ENCODE measurements at regions not wholly inside any gene's neighbourhood (a gene's known extent, or its start where the extent isn't known, plus 50 kb on each side); places are given as distances from the start of the nearest gene placed in this dataset.
A peak's percentile ranks its signal among the peaks of the same experiment; 100 is the strongest.
"Not testable (repeated sequence)": the region's sequence is repeated elsewhere in the genome, so short reads cannot be mapped to it uniquely, and the experiment has no call there.

DNA sequence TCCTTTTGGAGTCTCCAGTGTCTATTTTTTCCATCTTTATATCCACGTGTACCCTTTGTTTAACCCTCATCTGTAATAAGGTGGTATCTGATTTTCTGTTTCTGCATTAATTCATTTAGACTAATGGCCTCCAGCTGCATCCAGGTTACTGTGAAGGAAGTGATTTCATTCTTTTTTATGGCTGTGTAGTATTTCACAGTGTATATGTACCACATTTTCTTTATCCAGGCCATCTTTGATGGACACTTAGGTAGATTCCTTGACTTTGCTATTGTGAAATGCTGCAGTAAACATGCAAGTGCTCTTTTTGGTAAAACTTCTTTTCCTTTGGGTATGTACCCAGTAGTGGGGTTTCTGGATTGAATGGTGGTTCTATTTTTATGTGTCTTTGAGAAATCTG is 128.0 kb upstream of the MTPN start:
- TF ChIP-seq CTCF (IDR thresholded peaks at IDR 0.05; ENCODE audit: low read depth, low read length), result no peak
- no peak for DNase-seq (ENCODE audit: extremely low read depth, low read depth)

- no peak for TF ChIP-seq CTCF (IDR thresholded peaks at IDR 0.05; ENCODE audit: low read depth, low read length)
- DNase-seq (ENCODE audit: extremely low read depth, low read depth), result no peak
Measured at GRCh38 chr7:136104269-136104603, 127.1 kb upstream of the MTPN start.

- no peak for DNase-seq (ENCODE audit: extremely low read depth, low read depth)
- TF ChIP-seq CTCF (IDR thresholded peaks at IDR 0.05; ENCODE audit: low read depth, low read length), result no peak
Measured at GRCh38 chr7:136103545-136104268, 126.5 kb upstream of the MTPN start.

- DNase-seq (ENCODE audit: extremely low read depth, low read depth), result no peak
- TF ChIP-seq CTCF (IDR thresholded peaks at IDR 0.05; ENCODE audit: low read depth, low read length), result no peak
Measured at GRCh38 chr7:136102881-136103280, 125.7 kb upstream of the MTPN start.

GRCh38 chr7:136092714-136093113 is 115.6 kb upstream of the MTPN start:
- DNase-seq (ENCODE audit: extremely low read depth, low read depth), result not testable (repeated sequence)

- no peak for TF ChIP-seq CTCF (IDR thresholded peaks at IDR 0.05; ENCODE audit: low read depth, low read length)
- no peak for DNase-seq (ENCODE audit: extremely low read depth, low read depth)
Measured at GRCh38 chr7:136087881-136088280, 110.7 kb upstream of the MTPN start.

GRCh38 chr7:136086712-136087111 is 109.6 kb upstream of the MTPN start:
- peak; percentile 61 for DNase-seq (ENCODE audit: extremely low read depth, low read depth)
- no peak for TF ChIP-seq CTCF (IDR thresholded peaks at IDR 0.05; ENCODE audit: low read depth, low read length)

GRCh38 chr7:136079934-136080333 is 102.8 kb upstream of the MTPN start:
- DNase-seq (ENCODE audit: extremely low read depth, low read depth), result no peak
- no peak for TF ChIP-seq CTCF (IDR thresholded peaks at IDR 0.05; ENCODE audit: low read depth, low read length)
